ENCODE measurements at regions not wholly inside any gene's neighbourhood (a gene's known extent, or its start where the extent isn't known, plus 50 kb on each side); places are given as distances from the start of the nearest gene placed in this dataset.
"Not testable (repeated sequence)": the region's sequence is repeated elsewhere in the genome, so short reads cannot be mapped to it uniquely, and the experiment has no call there.

DNA sequence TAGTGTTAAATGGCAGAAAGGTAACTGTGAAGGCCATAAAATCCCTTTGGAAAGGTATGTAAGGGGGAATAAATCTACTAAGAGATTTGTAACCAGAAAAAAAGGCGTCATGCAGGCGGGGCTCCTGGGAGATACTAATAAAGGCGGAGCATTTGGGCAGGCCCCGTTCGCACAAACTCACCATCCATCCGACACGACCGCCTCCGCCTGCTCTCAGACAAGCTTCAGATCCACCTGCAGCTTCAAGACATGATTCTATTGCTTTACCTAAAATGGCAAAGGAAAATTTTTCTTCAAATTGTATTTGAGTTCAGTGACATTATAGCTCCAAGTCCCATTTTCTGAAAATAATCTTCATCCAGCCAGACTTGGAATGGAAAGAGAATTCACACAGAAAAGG lies 162.9 kb upstream of the SPATA31A3 start:
- H3K4me3 ChIP-seq (ENCODE audit: insufficient read depth, low read depth, low read length); H2BK5ac ChIP-seq (ENCODE audit: low read depth, low read length, poor library complexity, severe bottlenecking); H3K4me2 ChIP-seq (ENCODE audit: low read depth, low read length); H3K4ac ChIP-seq (ENCODE audit: low read depth, low read length); CTCF ChIA-PET; H3K9ac ChIP-seq (ENCODE audit: low read depth, low read length); H2BK120ac ChIP-seq (ENCODE audit: low read depth, low read length); H3K79me1 ChIP-seq (ENCODE audit: low read depth in 1 of 2, low read length in 2 of 2); H2BK15ac ChIP-seq (ENCODE audit: low read depth, low read length); POLR2A ChIA-PET (ENCODE audit: unreplicated experiment); H2AK5ac ChIP-seq (ENCODE audit: low read depth, low read length); H3K4me1 ChIP-seq (ENCODE audit: control insufficient read depth, insufficient read depth, low read length); intact Hi-C loops (cut with micrococcal nuclease); dilution Hi-C loops (cut with HindIII; ENCODE audit: low sequenced_read_pairs, unreplicated experiment); BruUV-seq (replicated peaks); H3K27me3 ChIP-seq (ENCODE audit: control insufficient read depth, insufficient read depth, low read length); H4K20me1 ChIP-seq (ENCODE audit: insufficient read depth, low read length); DNase-seq; H3K9me3 ChIP-seq (ENCODE audit: control insufficient read depth, insufficient read depth, low read length); H3K56ac ChIP-seq (ENCODE audit: extremely low read depth, insufficient read depth, low read length); H4K5ac ChIP-seq (ENCODE audit: low read depth, low read length); H3K14ac ChIP-seq (replicated peaks; ENCODE audit: low read depth, low read length); H4K8ac ChIP-seq (ENCODE audit: low read depth in 2 of 2, low read length in 2 of 2); H2AFZ ChIP-seq (replicated peaks; ENCODE audit: low read length, poor library complexity); H3K9me1 ChIP-seq (ENCODE audit: insufficient read depth, low read length); H3K36me3 ChIP-seq (ENCODE audit: control insufficient read depth, insufficient read depth, low read length); in situ Hi-C loops (cut with MboI; ENCODE audit: low sequenced_read_pairs); H2AK9ac ChIP-seq (replicated peaks; ENCODE audit: low read depth, low read length, poor library complexity); H3K27ac ChIP-seq (ENCODE audit: insufficient read depth, low read length); H2BK20ac ChIP-seq (ENCODE audit: low read depth, low read length); H3K23ac ChIP-seq (ENCODE audit: low read depth, low read length); H3K18ac ChIP-seq (ENCODE audit: low read depth, low read length); ATAC-seq (ENCODE audit: low read depth); H4K91ac ChIP-seq (ENCODE audit: insufficient read depth, low read depth, low read length): not testable (repeated sequence)
- WGBS, 2 experiments (ENCODE audit: extremely low coverage in 2 of 2, insufficient read length in 1 of 2): no CpG with 5 or more reads among the region's 9 CpGs

DNA sequence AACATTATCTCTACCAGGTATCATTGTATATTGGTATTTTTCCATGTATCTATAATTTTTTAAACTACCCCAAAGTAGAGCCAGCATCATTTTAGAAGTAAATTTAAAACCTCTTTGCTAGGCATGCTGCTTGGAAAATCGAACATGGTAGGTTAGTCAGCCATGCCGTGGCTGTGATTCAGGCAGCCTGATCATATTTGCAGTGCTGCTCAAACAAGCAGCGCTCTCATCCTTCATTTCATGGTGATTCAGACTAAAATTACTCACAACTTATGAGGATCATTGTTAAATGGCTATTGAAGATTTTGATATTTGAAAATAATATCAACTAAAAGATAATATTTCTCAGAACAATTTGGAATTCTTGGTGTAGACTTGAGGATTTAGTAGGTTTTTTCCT lies 161.2 kb upstream of the SPATA31A3 start:
- H4K20me1 ChIP-seq (ENCODE audit: insufficient read depth, low read length); H3K56ac ChIP-seq (ENCODE audit: extremely low read depth, insufficient read depth, low read length); H3K18ac ChIP-seq (ENCODE audit: low read depth, low read length); H2BK20ac ChIP-seq (ENCODE audit: low read depth, low read length); H2AK5ac ChIP-seq (ENCODE audit: low read depth, low read length); H3K23ac ChIP-seq (ENCODE audit: low read depth, low read length); H3K4ac ChIP-seq (ENCODE audit: low read depth, low read length); H4K8ac ChIP-seq (ENCODE audit: low read depth in 2 of 2, low read length in 2 of 2); ATAC-seq (ENCODE audit: low read depth); H2BK15ac ChIP-seq (ENCODE audit: low read depth, low read length); H2BK120ac ChIP-seq (ENCODE audit: low read depth, low read length); CTCF ChIA-PET; H3K27ac ChIP-seq (ENCODE audit: insufficient read depth, low read length); POLR2A ChIA-PET (ENCODE audit: unreplicated experiment); H3K4me2 ChIP-seq (ENCODE audit: low read depth, low read length); in situ Hi-C loops (cut with MboI; ENCODE audit: low sequenced_read_pairs); H3K27me3 ChIP-seq (ENCODE audit: control insufficient read depth, insufficient read depth, low read length); dilution Hi-C loops (cut with HindIII; ENCODE audit: low sequenced_read_pairs, unreplicated experiment); intact Hi-C loops (cut with micrococcal nuclease); H3K4me3 ChIP-seq (ENCODE audit: insufficient read depth, low read depth, low read length); BruUV-seq (replicated peaks); H3K9me3 ChIP-seq (ENCODE audit: control insufficient read depth, insufficient read depth, low read length); H3K9ac ChIP-seq (ENCODE audit: low read depth, low read length); H3K36me3 ChIP-seq (ENCODE audit: control insufficient read depth, insufficient read depth, low read length); H3K14ac ChIP-seq (replicated peaks; ENCODE audit: low read depth, low read length); H4K5ac ChIP-seq (ENCODE audit: low read depth, low read length); H3K79me1 ChIP-seq (ENCODE audit: low read depth in 1 of 2, low read length in 2 of 2); DNase-seq; H2AK9ac ChIP-seq (replicated peaks; ENCODE audit: low read depth, low read length, poor library complexity); H2BK5ac ChIP-seq (ENCODE audit: low read depth, low read length, poor library complexity, severe bottlenecking); H3K9me1 ChIP-seq (ENCODE audit: insufficient read depth, low read length); H4K91ac ChIP-seq (ENCODE audit: insufficient read depth, low read depth, low read length); H2AFZ ChIP-seq (replicated peaks; ENCODE audit: low read length, poor library complexity); H3K4me1 ChIP-seq (ENCODE audit: control insufficient read depth, insufficient read depth, low read length): not testable (repeated sequence)
- no CpG with 5 or more reads among the region's 3 CpGs for WGBS, 2 experiments (ENCODE audit: extremely low coverage in 2 of 2, insufficient read length in 1 of 2)
